SJCRH30 (cell line): ENCODE measurements at regions not wholly inside any gene's neighbourhood (a gene's known extent, or its start where the extent isn't known, plus 50 kb on each side); places are given as distances from the start of the nearest gene placed in this dataset.
"Not testable (repeated sequence)": the region's sequence is repeated elsewhere in the genome, so short reads cannot be mapped to it uniquely, and the experiment has no call there.

ENCODE experiments used
- DNase-seq, 2 experiments: peaks; one replicate each; pipeline ENCODE4 v3.0.0-alpha.2; 2015 to 2020
- H3K27ac ChIP-seq: fragments of 250-450 bp; sonication (Bioruptor Pico); 2 replicates; pipeline ENCODE4 v1.5.1; 2020; ENCODE audit warnings: mild to moderate bottlenecking, moderate library complexity
- H3K27me3 ChIP-seq: fragments of 250-450 bp; sonication (Bioruptor Pico); 2 replicates; pipeline ENCODE4 v1.5.1; 2020; ENCODE audit warnings: mild to moderate bottlenecking, moderate library complexity
- H3K36me3 ChIP-seq: fragments of 250-450 bp; sonication (Bioruptor Pico); 2 replicates; pipeline ENCODE4 v1.5.1; 2020; ENCODE audit warnings: mild to moderate bottlenecking, moderate library complexity
- H3K4me1 ChIP-seq: fragments of 250-450 bp; sonication (Bioruptor Pico); 2 replicates; pipeline ENCODE4 v1.5.1; 2020; ENCODE audit warnings: mild to moderate bottlenecking, moderate library complexity
- H3K4me3 ChIP-seq: fragments of 250-450 bp; sonication (Bioruptor Pico); 2 replicates; pipeline ENCODE4 v1.5.1; 2020; ENCODE audit warnings: mild to moderate bottlenecking, moderate library complexity
- H3K9me3 ChIP-seq: fragments of 250-450 bp; sonication (Bioruptor Pico); replicated peaks from 2 replicates; pipeline ENCODE4 v1.5.1; 2020; ENCODE audit warnings: mild to moderate bottlenecking, moderate library complexity

- Histone ChIP-seq H3K27me3 (no peaks in the 10 kb centered on the region), H3K27ac (no peak overlapping the region), H3K9me3 (no peaks in the 10 kb centered on the region), H3K4me1 (no peaks in the 10 kb centered on the region), H3K4me3 (no peak overlapping the region), H3K36me3 (no peaks in the 10 kb centered on the region)
- DNase-seq, result peak in 1 of 2 experiments; percentile 13
Measured at GRCh38 chrX:456551-457291, 70.0 kb upstream of the PPP2R3B start.

- no peaks in the 10 kb centered on the region for H3K9me3 ChIP-seq
Measured at GRCh38 chrX:457292-457679, 70.6 kb upstream of the PPP2R3B start.

GRCh38 chrX:458631-459061 lies 71.9 kb upstream of the PPP2R3B start:
- Histone ChIP-seq H3K27me3 (no peaks in the 10 kb centered on the region), H3K4me1 (no peaks in the 10 kb centered on the region), H3K36me3 (no peaks in the 10 kb centered on the region), H3K27ac (no peak overlapping the region), H3K4me3 (no peak overlapping the region), H3K9me3 (no peaks in the 10 kb centered on the region)
- no peak for DNase-seq

More at GRCh38 chrX:457292-457679, 70.6 kb upstream of the PPP2R3B start:
- no peaks in the 10 kb centered on the region for H3K27me3 ChIP-seq
- no peak overlapping the region for H3K4me3 ChIP-seq
- no peaks in the 10 kb centered on the region for H3K36me3 ChIP-seq
- no peak overlapping the region for H3K27ac ChIP-seq
- H3K4me1 ChIP-seq, result no peaks in the 10 kb centered on the region
- DNase-seq, result no peak

- no peak for DNase-seq
- H3K27me3 ChIP-seq, result no peaks in the 10 kb centered on the region
- H3K36me3 ChIP-seq, result no peaks in the 10 kb centered on the region
- H3K4me3 ChIP-seq, result no peak overlapping the region
- no peak overlapping the region for H3K27ac ChIP-seq
- H3K9me3 ChIP-seq, result no peaks in the 10 kb centered on the region
- no peaks in the 10 kb centered on the region for H3K4me1 ChIP-seq
Measured at GRCh38 chrX:459611-460010, 72.9 kb upstream of the PPP2R3B start.

GRCh38 chrX:460116-460515 lies 73.4 kb upstream of the PPP2R3B start:
- Histone ChIP-seq H3K27me3 (no peaks in the 10 kb centered on the region), H3K9me3 (no peaks in the 10 kb centered on the region), H3K4me3 (no peak overlapping the region), H3K36me3 (no peaks in the 10 kb centered on the region), H3K27ac (no peak overlapping the region), H3K4me1 (no peaks in the 10 kb centered on the region)
- DNase-seq, result no peak

- Histone ChIP-seq H3K27ac (no peak overlapping the region), H3K36me3 (no peaks in the 10 kb centered on the region), H3K4me1 (no peaks in the 10 kb centered on the region), H3K9me3 (no peaks in the 10 kb centered on the region), H3K27me3 (no peaks in the 10 kb centered on the region), H3K4me3 (no peak overlapping the region)
- DNase-seq, result no peak
Measured at GRCh38 chrX:460823-461640, 74.3 kb upstream of the PPP2R3B start.

GRCh38 chrX:462853-463252 lies 76.1 kb upstream of the PPP2R3B start:
- Histone ChIP-seq H3K9me3 (no peaks in the 10 kb centered on the region), H3K36me3 (no peaks in the 10 kb centered on the region), H3K27ac (no peak overlapping the region), H3K27me3 (no peaks in the 10 kb centered on the region), H3K4me1 (no peaks in the 10 kb centered on the region), H3K4me3 (no peak overlapping the region)
- no peak for DNase-seq

- no peaks in the 10 kb centered on the region for H3K9me3 ChIP-seq
- H3K27me3 ChIP-seq, result no peaks in the 10 kb centered on the region
- H3K36me3 ChIP-seq, result no peaks in the 10 kb centered on the region
- no peaks in the 10 kb centered on the region for H3K4me1 ChIP-seq
- H3K4me3 ChIP-seq, result no peak overlapping the region
- no peak overlapping the region for H3K27ac ChIP-seq
- DNase-seq, result no peak
Measured at GRCh38 chrX:465418-466215, 78.9 kb upstream of the PPP2R3B start.

- not testable (repeated sequence) for H3K9me3 ChIP-seq, H3K36me3 ChIP-seq, H3K27me3 ChIP-seq, H3K27ac ChIP-seq, H3K4me1 ChIP-seq, DNase-seq, H3K4me3 ChIP-seq
Measured at GRCh38 chrX:466836-467235, 80.1 kb upstream of the PPP2R3B start.

GRCh38 chrX:467686-468085 lies 81.0 kb upstream of the PPP2R3B start:
- H3K4me1 ChIP-seq, H3K4me3 ChIP-seq, H3K27me3 ChIP-seq, H3K36me3 ChIP-seq, H3K9me3 ChIP-seq, DNase-seq, H3K27ac ChIP-seq: not testable (repeated sequence)

GRCh38 chrX:468979-469378 lies 82.3 kb upstream of the PPP2R3B start:
- no peak for DNase-seq
- H3K9me3 ChIP-seq, result no peaks in the 10 kb centered on the region
- no peak overlapping the region for H3K27ac ChIP-seq
- no peaks in the 10 kb centered on the region for H3K36me3 ChIP-seq
- no peaks in the 10 kb centered on the region for H3K27me3 ChIP-seq
- H3K4me1 ChIP-seq, result no peaks in the 10 kb centered on the region
- H3K4me3 ChIP-seq, result no peak overlapping the region

- Histone ChIP-seq H3K9me3 (no peaks in the 10 kb centered on the region), H3K27me3 (no peaks in the 10 kb centered on the region), H3K27ac (no peak overlapping the region), H3K36me3 (no peaks in the 10 kb centered on the region), H3K4me1 (no peaks in the 10 kb centered on the region), H3K4me3 (no peak overlapping the region)
- DNase-seq, result no peak
Measured at GRCh38 chrX:470686-471085, 84.0 kb upstream of the PPP2R3B start.

- H3K4me1 ChIP-seq, result no peaks in the 10 kb centered on the region
- no peaks in the 10 kb centered on the region for H3K27me3 ChIP-seq
- no peak overlapping the region for H3K4me3 ChIP-seq
- no peaks in the 10 kb centered on the region for H3K9me3 ChIP-seq
- H3K36me3 ChIP-seq, result no peaks in the 10 kb centered on the region
- H3K27ac ChIP-seq, result no peak overlapping the region
- DNase-seq, result no peak
Measured at GRCh38 chrX:471281-471680, 84.6 kb upstream of the PPP2R3B start.

GRCh38 chrX:472275-472674 lies 85.6 kb upstream of the PPP2R3B start:
- H3K36me3 ChIP-seq, DNase-seq, H3K4me3 ChIP-seq, H3K9me3 ChIP-seq, H3K27ac ChIP-seq, H3K27me3 ChIP-seq, H3K4me1 ChIP-seq: not testable (repeated sequence)
